COLO829 (cell line): ENCODE measurements at regions not wholly inside any gene's neighbourhood (a gene's known extent, or its start where the extent isn't known, plus 50 kb on each side); places are given as distances from the start of the nearest gene placed in this dataset.

Experiments used
- DNase-seq: peaks from one replicate; pipeline ENCODE4 v3.0.0; 2012; ENCODE audit warnings: low spot score

DNA sequence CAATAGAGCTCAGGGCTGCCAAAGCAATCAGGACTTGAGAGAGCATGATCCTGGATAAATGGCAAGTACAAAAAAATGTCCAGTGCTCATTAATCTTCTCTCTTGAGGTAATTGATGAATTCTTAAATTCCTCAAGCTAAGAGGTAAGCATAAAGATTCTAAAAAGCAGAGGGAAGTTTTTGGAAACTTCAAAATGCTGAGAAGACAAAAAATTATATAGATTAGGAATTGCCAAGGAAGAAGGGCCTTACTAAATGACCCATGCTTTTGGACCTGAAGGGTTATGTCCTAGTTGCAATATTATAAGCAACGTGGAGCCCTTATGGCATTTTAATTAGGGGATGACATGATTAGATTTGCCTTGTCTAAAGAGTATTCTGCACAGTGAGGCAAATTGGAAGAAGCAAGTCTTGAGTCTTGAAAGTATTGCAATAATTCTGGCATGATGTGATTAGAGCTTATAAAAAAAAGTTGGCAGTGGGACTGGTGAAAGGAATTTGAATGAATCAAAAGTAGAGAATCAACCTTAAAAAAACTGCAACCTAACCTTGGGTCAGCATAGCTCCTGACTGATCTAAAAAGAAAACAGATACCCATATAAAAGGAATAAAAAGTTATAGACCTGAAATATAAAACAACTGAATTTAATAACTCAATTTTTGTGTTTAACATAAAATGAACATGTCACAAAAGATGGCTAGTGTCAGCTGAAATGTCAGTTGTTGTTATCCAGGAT, 323.8 kb upstream of the ARRDC3 start:
- DNase-seq, result no peak

GRCh38 chr5:91703128-91703527, 320.0 kb upstream of the ARRDC3 start:
- no peak for DNase-seq

GRCh38 chr5:91699429-91699828, 316.3 kb upstream of the ARRDC3 start:
- DNase-seq, result no peak

GRCh38 chr5:91691592-91691991, 308.5 kb upstream of the ARRDC3 start:
- no peak for DNase-seq

DNA sequence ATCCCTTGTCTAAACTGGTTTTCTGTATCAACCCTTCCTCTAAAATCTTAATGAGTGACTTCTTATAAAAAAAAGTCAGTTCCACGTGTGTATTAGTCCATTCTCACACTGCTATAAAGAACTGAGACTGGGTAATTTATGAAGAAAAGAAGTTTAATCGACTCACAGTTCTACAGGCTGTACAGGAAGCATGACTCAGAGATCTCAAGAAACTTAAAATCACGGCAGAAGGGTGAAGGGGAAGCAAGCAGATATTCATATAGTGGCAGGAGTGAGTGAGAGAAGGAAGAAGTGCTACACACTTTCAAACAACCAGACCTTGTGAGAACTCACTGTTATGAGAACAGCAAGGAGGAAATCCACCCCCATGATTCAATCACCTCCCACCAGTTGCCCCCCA, 307.8 kb upstream of the ARRDC3 start:
- no peak for DNase-seq

DNA sequence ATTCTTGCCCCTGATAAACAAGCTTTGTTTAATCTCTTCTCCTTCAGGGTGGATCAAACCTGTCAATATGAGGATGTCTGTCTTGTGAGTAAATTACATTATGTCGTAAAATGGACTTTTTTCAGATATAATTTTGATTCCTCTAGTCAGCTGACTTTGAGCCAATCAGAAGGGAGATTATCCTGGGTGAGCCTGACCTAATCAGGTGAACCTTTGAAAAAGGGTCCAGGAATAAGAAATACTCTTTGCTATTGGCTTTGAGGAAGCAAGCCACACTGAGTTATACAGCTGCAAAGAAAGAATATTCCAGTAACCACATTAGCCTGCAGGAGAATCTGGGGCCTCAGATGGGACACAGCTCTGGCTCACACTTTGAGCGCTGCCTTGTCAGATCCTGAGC, 304.3 kb upstream of the ARRDC3 start:
- DNase-seq, result no peak

- no peak for DNase-seq
Observed at GRCh38 chr5:91684625-91685024, 301.5 kb upstream of the ARRDC3 start.

DNA sequence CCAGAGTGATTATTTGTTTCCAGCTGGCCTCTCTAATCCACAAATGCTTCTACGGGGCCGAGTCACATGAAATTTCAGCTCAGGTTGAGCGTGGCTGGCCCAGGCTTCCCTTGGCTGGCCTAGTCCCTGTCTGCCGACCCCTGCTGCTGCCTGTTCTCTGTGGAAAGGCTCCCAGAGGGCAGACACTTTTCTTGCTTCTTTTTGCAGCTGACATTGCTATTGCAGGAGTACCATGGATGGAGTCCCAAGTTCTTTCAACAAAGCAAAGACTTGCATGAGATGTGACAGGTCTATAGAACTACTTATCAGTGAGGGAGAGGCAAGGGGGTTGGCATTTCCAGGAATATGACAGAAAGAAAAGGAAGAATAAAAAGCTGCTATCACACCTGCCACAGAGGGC, 287.4 kb upstream of the ARRDC3 start:
- no peak for DNase-seq

DNA sequence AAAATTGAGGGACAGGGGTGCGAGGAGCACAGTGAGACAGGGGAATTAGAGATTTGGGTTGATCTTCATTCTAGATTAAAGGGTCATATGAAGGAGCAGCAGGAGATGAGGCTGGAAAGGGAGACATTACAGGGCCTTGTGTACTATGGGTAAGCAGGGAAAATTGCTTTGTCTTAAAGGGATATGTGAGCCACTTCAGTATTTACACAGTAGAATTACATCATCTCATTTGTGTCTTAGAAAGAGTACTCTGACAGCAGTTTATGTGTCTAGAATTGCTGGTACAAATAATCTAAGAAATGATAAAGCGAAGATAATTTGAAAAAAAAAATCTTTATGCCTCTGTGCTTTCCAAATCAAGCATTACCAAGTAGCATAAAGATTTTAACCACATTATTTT, 287.0 kb upstream of the ARRDC3 start:
- DNase-seq, result no peak

DNA sequence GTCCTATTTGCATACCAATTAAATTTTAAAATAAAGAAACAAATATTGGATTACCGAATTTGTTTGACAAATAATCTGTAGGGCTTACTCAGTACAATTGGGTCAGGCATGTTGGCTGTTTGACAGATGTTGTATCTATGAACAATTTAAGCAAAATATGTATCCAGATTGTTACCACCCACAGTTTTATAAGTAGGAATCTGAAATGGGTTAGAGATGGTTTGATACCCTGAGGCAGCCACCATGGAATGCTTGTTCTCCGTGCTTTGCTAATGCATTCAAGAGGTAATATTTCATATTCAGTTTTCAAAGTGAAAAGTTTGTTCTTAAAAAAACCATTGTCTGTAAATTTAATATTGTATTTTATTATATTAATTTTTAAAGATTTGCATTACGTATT, 285.1 kb upstream of the ARRDC3 start:
- DNase-seq, result no peak

- no peak for DNase-seq
Observed at GRCh38 chr5:91652678-91653077, 269.6 kb upstream of the ARRDC3 start.

GRCh38 chr5:91651704-91652103, 268.6 kb upstream of the ARRDC3 start:
- no peak for DNase-seq

- no peak for DNase-seq
Observed at GRCh38 chr5:91645347-91645746, 262.2 kb upstream of the ARRDC3 start.

DNA sequence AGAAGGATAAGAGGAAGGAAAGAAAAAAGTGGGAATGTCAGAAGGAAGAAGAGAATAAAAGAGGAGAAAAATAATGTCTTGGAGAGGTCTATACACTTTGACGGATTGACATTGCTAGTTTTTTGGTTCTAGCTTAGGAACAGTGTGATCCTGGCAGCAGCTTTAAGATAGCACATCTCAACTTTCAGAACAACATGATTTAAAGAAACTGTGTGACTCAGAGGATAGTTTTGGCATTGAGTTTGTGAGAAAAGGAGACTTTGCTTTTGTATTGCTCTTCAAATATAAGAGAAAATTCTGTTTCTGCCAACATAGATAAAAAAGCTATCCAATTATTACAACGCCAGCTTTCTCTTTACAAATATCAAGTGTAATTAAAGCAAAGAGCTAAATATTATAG, 260.7 kb upstream of the ARRDC3 start:
- DNase-seq, result no peak

DNA sequence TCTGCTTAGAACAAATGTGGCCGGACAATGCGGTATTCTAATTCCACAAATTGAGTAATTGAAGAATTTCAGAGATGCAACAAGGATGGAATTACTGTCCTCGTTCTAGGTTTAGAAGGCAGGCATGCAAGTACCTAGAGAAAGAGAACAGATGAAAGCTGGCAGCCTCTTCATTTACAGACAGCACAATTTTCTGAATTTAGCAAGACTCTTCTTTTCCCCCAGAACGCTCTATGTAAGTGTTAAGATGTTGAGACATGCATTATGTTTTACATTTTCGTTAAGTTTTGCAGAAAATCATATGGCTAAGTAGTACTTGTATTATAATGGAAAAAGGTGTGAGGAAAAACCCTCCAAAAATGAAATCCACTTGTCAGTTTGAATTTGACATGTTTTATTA, 259.5 kb upstream of the ARRDC3 start:
- DNase-seq, result no peak

DNA sequence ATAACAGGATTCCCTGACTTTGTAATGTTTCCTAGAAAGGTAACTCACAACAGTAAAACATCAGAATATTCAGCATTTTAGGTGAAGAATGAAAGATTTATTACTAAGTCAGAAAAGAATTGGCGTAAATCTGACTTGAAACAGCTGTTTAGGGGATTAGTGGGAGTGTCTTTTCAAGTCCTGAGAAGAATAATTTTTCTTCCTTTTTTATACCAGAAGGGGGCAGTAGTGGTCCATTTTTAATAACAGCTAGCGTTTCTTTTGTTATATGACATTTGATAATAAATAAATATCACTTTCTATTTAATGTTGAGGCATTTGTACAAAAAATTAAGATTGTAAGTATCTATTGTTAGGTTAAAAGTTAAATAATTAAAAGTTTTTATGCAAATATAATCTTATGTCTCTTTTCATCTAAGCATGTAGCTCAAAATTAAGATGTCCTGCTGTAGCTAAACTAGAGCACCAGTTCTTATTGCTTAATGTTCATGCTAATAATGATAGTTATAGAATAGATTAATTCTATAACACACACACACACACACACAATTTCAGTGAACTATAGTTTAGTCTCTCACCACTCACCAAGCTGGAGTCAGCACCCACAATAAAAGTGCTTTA, 258.7 kb upstream of the ARRDC3 start:
- peak; percentile 3 for DNase-seq

GRCh38 chr5:91639744-91640143, 256.6 kb upstream of the ARRDC3 start:
- DNase-seq, result no peak

- no peak for DNase-seq
Observed at GRCh38 chr5:91638010-91638409, 254.9 kb upstream of the ARRDC3 start.

DNA sequence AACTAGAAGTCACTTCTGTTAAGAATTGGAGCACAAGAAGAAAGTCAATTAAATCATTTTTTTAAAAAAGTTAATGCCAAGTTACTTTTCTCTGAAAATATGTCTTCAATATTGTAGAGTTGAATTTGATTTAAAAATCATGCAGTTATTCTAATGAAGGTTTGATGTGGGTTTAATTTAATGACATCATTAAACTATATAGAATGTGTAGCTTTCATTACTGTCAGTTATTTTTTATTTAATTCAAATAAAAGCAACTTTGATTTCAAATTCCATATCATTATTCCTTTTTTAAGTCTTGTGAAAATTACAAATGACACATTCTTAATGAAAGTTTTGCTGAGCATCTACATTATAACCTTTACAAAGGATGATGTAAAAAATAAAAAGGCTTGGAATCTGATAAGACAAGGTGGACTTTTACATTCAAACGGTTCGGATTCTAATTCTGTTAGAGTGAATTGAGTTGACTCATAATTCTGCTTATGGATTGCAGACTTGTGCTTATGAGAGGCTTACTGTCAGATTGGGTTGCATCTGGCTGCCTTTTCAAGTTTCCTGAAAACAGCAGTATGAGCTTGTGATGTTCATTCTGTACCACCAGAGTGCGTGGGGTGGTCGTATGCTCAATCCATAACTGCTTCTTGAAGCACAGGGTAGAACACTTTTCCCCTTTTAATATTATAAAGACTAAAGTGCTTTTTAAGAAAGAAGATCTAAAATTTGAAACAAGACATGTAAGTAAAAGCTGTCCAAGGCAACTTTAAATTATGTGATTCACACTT, 253.0 kb upstream of the ARRDC3 start:
- no peak for DNase-seq

DNA sequence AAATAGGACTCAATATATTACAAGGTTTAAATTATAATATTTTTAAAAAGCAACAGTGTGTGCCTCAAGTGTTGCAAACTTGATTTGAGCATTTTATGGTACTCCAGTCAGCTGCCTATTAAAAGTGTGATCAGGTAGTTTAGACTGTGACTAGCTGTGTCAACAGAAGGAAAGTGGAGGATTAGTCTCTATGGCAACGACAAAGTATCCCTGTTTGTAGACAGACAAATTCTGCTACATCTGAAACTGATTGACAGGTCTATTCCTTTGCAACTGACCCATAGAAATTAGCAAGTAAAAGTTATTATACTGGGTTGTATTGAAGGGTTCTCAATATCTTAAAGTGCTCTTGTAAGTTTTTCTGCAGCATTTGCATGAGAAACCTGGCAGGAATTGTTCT, 249.8 kb upstream of the ARRDC3 start:
- DNase-seq, result no peak

- no peak for DNase-seq
Observed at GRCh38 chr5:91611746-91612145, 228.6 kb upstream of the ARRDC3 start.

DNA sequence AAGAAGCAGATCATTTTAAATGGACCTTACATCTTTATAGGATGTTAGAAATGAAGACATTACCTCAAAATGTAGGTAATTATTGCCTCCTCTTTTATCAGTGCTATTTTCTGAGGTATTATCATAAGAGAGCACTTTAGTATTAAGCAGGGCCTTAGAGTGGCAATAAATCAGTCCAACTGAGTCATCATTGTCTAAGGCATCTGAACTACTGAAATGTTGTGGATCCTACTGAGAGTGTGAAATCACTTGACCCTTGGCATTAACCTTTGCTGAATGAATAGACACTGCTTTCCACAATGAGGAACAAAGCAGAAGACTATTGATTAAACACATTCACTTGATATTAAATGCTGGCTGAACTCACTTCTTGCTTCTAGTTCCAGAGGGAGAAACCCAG, 224.6 kb upstream of the ARRDC3 start:
- DNase-seq, result no peak

DNA sequence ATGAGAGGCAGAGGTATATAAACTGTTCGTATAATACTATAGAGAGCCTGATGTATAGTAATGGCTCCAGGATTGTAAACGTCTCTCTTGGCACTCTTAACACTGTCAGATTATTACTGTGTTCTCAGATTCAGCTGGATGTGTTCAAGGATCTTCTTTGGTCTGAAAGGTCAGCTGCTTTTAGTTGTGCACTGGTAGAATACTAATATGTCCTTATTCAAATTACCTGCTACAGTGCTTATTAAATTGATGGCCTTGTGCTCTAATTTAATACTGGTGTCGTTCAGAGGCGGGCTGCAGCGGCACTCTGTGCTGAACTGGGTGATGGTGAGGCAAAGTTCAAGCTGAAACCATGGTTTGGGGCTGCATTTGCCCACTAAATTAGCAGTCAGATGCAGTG, 216.7 kb upstream of the ARRDC3 start:
- no peak for DNase-seq
